Gastroesophageal sphincter (tissue), 3 donors: ENCODE measurements at regions not wholly inside any gene's neighbourhood (a gene's known extent, or its start where the extent isn't known, plus 50 kb on each side); places are given as distances from the start of the nearest gene placed in this dataset.

Source experiments
- CTCF ChIP-seq, 4 experiments: fragments of 200-600 bp in 2 of 4; fragments of 450-650 bp in 2 of 4; sonication (generic) in 1 of 4; IDR thresholded peaks; one replicate each; pipeline ENCODE4 v1.5.1; 2017 to 2019; ENCODE audit warnings: antibody characterized with exemption in 4 of 4, mild to moderate bottlenecking in 2 of 4, moderate library complexity in 2 of 4
- EP300 ChIP-seq: sonication (generic); formaldehyde crosslinking; IDR thresholded peaks from one replicate; pipeline ENCODE4 v1.6.1; 2017; ENCODE audit warnings: antibody characterized with exemption, mild to moderate bottlenecking
- POLR2A ChIP-seq, 2 donors: fragments of 450-650 bp; IDR thresholded peaks; one replicate each; pipeline ENCODE4 v1.6.1; 2017; ENCODE audit warnings: antibody characterized with exemption in 2 of 2, mild to moderate bottlenecking in 2 of 2, moderate library complexity in 1 of 2
- POLR2AphosphoS5 ChIP-seq: sonication (generic); formaldehyde crosslinking; IDR thresholded peaks from one replicate; pipeline ENCODE4 v1.6.1; 2017; ENCODE audit warnings: antibody characterized with exemption

- TF ChIP-seq CTCF (IDR thresholded peaks at IDR 0.05) (no peak), POLR2AphosphoS5 (no peak), EP300 (no peak), POLR2A (IDR thresholded peaks at IDR 0.05) (no peak)
Observed at GRCh38 chr14:84963518-84963917, 566.4 kb upstream of the FLRT2 start.
